NOMO-1 treated with dmso at 0.1 percent for 144 hours (cell line): ENCODE measurements at regions not wholly inside any gene's neighbourhood (a gene's known extent, or its start where the extent isn't known, plus 50 kb on each side); places are given as distances from the start of the nearest gene placed in this dataset.

ENCODE experiments used
- DNase-seq: peaks from one replicate; lab custom pipeline; 2025; ENCODE audit not compliant: unreplicated experiment; lab: John Stamatoyannopoulos, UW

- DNase-seq, result no peak
Measured at GRCh38 chr7:118298771-118299170, 74.3 kb downstream of the ANKRD7 start.

- no peak for DNase-seq
Measured at GRCh38 chr7:118300177-118300576, 75.7 kb downstream of the ANKRD7 start.

GRCh38 chr7:118304100-118304499, 79.6 kb downstream of the ANKRD7 start:
- DNase-seq, result no peak

- DNase-seq, result no peak
Measured at GRCh38 chr7:118305671-118306070, 81.2 kb downstream of the ANKRD7 start.

GRCh38 chr7:118306771-118307170, 82.3 kb downstream of the ANKRD7 start:
- no peak for DNase-seq

GRCh38 chr7:118311121-118311836, 86.8 kb downstream of the ANKRD7 start:
- DNase-seq, result peak; percentile 40

- DNase-seq, result no peak
Measured at GRCh38 chr7:118312051-118312450, 87.5 kb downstream of the ANKRD7 start.

GRCh38 chr7:118312966-118313365, 88.5 kb downstream of the ANKRD7 start:
- no peak for DNase-seq

- DNase-seq, result no peak
Measured at GRCh38 chr7:118324790-118325449, 100.4 kb downstream of the ANKRD7 start.

GRCh38 chr7:118325450-118325808, 100.9 kb downstream of the ANKRD7 start:
- DNase-seq, result no peak

GRCh38 chr7:118327174-118327573, 102.7 kb downstream of the ANKRD7 start:
- no peak for DNase-seq

GRCh38 chr7:118328505-118329211, 104.2 kb downstream of the ANKRD7 start:
- DNase-seq, result no peak

GRCh38 chr7:118330388-118330787, 105.9 kb downstream of the ANKRD7 start:
- no peak for DNase-seq

- no peak for DNase-seq
Measured at GRCh38 chr7:118346748-118347147, 122.2 kb downstream of the ANKRD7 start.

GRCh38 chr7:118349604-118350003, 125.1 kb downstream of the ANKRD7 start:
- no peak for DNase-seq

GRCh38 chr7:118350260-118350659, 125.8 kb downstream of the ANKRD7 start:
- no peak for DNase-seq

- peak; percentile 11 for DNase-seq
Measured at GRCh38 chr7:118352867-118353453, 128.5 kb downstream of the ANKRD7 start.

- DNase-seq, result no peak
Measured at GRCh38 chr7:118366363-118366762, 141.9 kb downstream of the ANKRD7 start.

GRCh38 chr7:118368958-118369357, 144.5 kb downstream of the ANKRD7 start:
- DNase-seq, result no peak

GRCh38 chr7:118369987-118370386, 145.5 kb downstream of the ANKRD7 start:
- no peak for DNase-seq

- DNase-seq, result peak; percentile 40
Measured at GRCh38 chr7:118372530-118372929, 148.0 kb downstream of the ANKRD7 start.

- no peak for DNase-seq
Measured at GRCh38 chr7:118389629-118390028, 165.1 kb downstream of the ANKRD7 start.
